ENCODE measurements at regions not wholly inside any gene's neighbourhood (a gene's known extent, or its start where the extent isn't known, plus 50 kb on each side); places are given as distances from the start of the nearest gene placed in this dataset.

DNA sequence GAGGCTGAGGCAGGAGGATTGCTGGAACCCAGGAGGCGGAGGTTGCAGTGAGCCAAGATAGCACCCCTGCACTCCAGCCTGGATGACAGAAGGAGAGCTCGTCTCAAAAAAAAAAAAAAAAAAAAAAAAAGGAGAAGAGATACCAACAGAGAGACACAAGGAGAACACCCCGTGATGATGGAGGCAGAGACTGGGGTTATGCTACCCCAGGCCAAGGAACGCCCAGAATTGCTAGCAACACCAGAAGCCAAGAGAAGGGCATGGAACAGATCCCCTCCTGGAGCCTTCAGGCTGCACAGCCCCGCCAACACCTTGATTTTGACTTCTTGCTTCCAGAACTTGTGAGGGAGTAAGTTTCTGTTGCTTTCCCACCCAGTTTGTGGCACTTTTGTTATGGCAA is 148.0 kb upstream of the FOXN3 start:
- no peak overlapping the region for H3K27ac ChIP-seq
- intact Hi-C loops (cut with DNase I): no loop called here
- peak in 3 of 4 donors; percentile 56 to 63 (median 60) for ATAC-seq

DNA sequence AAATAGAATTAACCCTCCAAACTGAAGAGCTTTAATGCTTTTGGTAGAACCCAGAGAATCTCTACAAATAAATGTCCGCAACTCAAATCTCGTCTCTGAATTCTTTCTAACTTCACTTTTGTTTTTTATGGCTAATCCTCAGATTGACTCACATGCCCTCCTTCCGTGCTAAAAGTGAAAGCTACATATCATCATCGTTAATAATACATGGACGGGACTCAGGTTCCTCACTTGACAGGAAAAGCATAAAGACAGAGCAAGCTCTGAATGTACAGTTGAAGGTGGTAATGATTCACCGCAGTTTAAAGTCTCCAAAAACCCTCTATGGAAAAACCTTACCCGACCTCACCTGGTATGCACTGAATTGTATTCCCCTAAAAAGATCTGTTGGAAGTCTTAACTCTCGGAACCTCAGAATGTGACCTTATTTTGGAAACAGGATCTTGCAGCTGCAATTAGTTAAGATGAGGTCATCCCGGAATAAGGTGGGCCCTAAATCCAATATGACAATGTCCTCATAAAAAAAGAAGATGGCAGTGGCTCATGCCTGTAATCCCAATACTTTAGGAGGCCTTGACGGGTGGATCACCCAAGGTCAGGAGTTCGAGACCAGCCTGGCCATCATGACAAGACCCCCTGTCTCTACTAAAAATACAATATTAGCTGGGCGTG is 147.4 kb upstream of the FOXN3 start:
- 74% methylated on average over 10 of the region's 12 CpGs for WGBS (ENCODE audit: insufficient coverage, low coverage, low lambda C conversion rate, missing lambda C conversion rate)
- H3K36me3 ChIP-seq: no peaks in the 10 kb centered on the region
- no peak for TF ChIP-seq POLR2A (IDR thresholded peaks at IDR 0.05)
- no peak for TF ChIP-seq CTCF (IDR thresholded peaks at IDR 0.05)
- no peaks in the 10 kb centered on the region for H3K9me3 ChIP-seq
- DNase-seq: no peak
- no peak overlapping the region for H3K27ac ChIP-seq
- no peak overlapping the region for H3K4me3 ChIP-seq
- no peaks in the 10 kb centered on the region for H3K4me1 ChIP-seq
- ATAC-seq: peak in 3 of 4 donors; percentile 30 to 52 (median 38)
- H3K27me3 ChIP-seq: no peaks in the 10 kb centered on the region
- intact Hi-C loops (cut with DNase I): no loop called here

More for the DNA sequence above, 148.0 kb upstream of the FOXN3 start:
- DNase-seq: no peak
- H3K36me3 ChIP-seq: no peaks in the 10 kb centered on the region
- TF ChIP-seq CTCF (IDR thresholded peaks at IDR 0.05): no peak
- TF ChIP-seq POLR2A (IDR thresholded peaks at IDR 0.05): no peak
- H3K4me1 ChIP-seq: no peaks in the 10 kb centered on the region
- no peaks in the 10 kb centered on the region for H3K27me3 ChIP-seq
- 72% methylated on average over 3 of the region's 5 CpGs for WGBS (ENCODE audit: insufficient coverage, low coverage, low lambda C conversion rate, missing lambda C conversion rate)
- H3K9me3 ChIP-seq: no peaks in the 10 kb centered on the region
- H3K4me3 ChIP-seq: no peak overlapping the region

GRCh38 chr14:89563471-89563870 is 146.4 kb upstream of the FOXN3 start:
- H3K4me3 ChIP-seq: no peak overlapping the region
- intact Hi-C loops (cut with DNase I): no loop called here

DNA sequence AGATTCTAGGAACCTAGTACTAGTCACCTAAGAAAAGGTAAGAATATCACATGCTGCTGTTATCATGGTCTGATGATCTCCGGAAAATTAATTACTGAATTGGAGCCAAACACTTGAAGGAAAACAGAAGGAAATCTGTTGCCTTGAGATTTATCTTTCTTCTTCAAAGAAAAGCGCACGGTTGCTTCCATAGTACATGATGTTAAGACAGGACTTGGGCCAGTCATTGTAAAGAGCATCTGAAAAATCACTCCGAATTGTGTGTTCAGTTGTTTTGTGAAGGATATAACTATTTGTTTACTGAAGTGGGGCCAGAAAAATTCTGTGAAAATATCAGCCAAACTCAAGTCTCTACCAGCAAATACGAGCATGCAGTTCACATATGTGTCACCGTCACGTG is 134.9 kb upstream of the FOXN3 start:
- Histone ChIP-seq H3K27ac (no peak overlapping the region), H3K36me3 (no peaks in the 10 kb centered on the region), H3K4me3 (no peak overlapping the region), H3K9me3 (no peaks in the 10 kb centered on the region), H3K4me1 (no peaks in the 10 kb centered on the region), H3K27me3 (no peaks in the 10 kb centered on the region)
- ATAC-seq (no peak), DNase-seq (no peak)
- WGBS (ENCODE audit: insufficient coverage, low coverage, low lambda C conversion rate, missing lambda C conversion rate): 88% methylated on average over 7 of the region's 7 CpGs
- TF ChIP-seq CTCF (IDR thresholded peaks at IDR 0.05): no peak
- TF ChIP-seq POLR2A (IDR thresholded peaks at IDR 0.05): no peak
- intact Hi-C loops (cut with DNase I): no loop called here

More at GRCh38 chr14:89563471-89563870, 146.4 kb upstream of the FOXN3 start:
- Histone ChIP-seq H3K36me3 (no peaks in the 10 kb centered on the region), H3K9me3 (no peaks in the 10 kb centered on the region), H3K27ac (no peak overlapping the region), H3K4me1 (no peaks in the 10 kb centered on the region), H3K27me3 (no peaks in the 10 kb centered on the region)
- ATAC-seq: peak in 1 of 4 donors; percentile 32
- no peak for TF ChIP-seq POLR2A (IDR thresholded peaks at IDR 0.05)
- TF ChIP-seq CTCF (IDR thresholded peaks at IDR 0.05): no peak
- 71% methylated on average over 1 of the region's 1 CpG for WGBS (ENCODE audit: insufficient coverage, low coverage, low lambda C conversion rate, missing lambda C conversion rate)
- no peak for DNase-seq

Data from right lobe of liver (tissue), 6 donors.